NCI-H446 (cell line): ENCODE measurements at regions not wholly inside any gene's neighbourhood (a gene's known extent, or its start where the extent isn't known, plus 50 kb on each side); places are given as distances from the start of the nearest gene placed in this dataset.
A peak's percentile ranks its signal among the peaks of the same experiment; 100 is the strongest.

Source experiments
- DNase-seq, 2 experiments: peaks; one replicate each; lab custom pipeline; 2025; lab: John Stamatoyannopoulos, UW

GRCh38 chr13:33710924-33711323 lies 107.0 kb upstream of the RFC3 start:
- DNase-seq = peak in 1 of 2 experiments; percentile 44

- DNase-seq = no peak
Observed at GRCh38 chr13:33711436-33711835, 106.5 kb upstream of the RFC3 start.

GRCh38 chr13:33717775-33718174 lies 100.2 kb upstream of the RFC3 start:
- DNase-seq = no peak

GRCh38 chr13:33721724-33722123 lies 96.2 kb upstream of the RFC3 start:
- DNase-seq = no peak

- DNase-seq = no peak
Observed at GRCh38 chr13:33722216-33722915, 95.6 kb upstream of the RFC3 start.

- peak in 1 of 2 experiments; percentile 35 for DNase-seq
Observed at GRCh38 chr13:33723365-33723764, 94.6 kb upstream of the RFC3 start.

- DNase-seq = peak; percentile 34 to 91
Observed at GRCh38 chr13:33723772-33724435, 94.0 kb upstream of the RFC3 start.

GRCh38 chr13:33725340-33725739 lies 92.6 kb upstream of the RFC3 start:
- DNase-seq = no peak

- no peak for DNase-seq
Observed at GRCh38 chr13:33727297-33728083, 90.5 kb upstream of the RFC3 start.

GRCh38 chr13:33728271-33729037 lies 89.5 kb upstream of the RFC3 start:
- DNase-seq = peak in 1 of 2 experiments; percentile 50

- DNase-seq = no peak
Observed at GRCh38 chr13:33730147-33730546, 87.8 kb upstream of the RFC3 start.

- DNase-seq = no peak
Observed at GRCh38 chr13:33730619-33731018, 87.3 kb upstream of the RFC3 start.

GRCh38 chr13:33735276-33735675 lies 82.7 kb upstream of the RFC3 start:
- no peak for DNase-seq

- DNase-seq = no peak
Observed at GRCh38 chr13:33739254-33739653, 78.7 kb upstream of the RFC3 start.

GRCh38 chr13:33740134-33740538 lies 77.8 kb upstream of the RFC3 start:
- DNase-seq = no peak

- DNase-seq = no peak
Observed at GRCh38 chr13:33742321-33742720, 75.6 kb upstream of the RFC3 start.

- no peak for DNase-seq
Observed at GRCh38 chr13:33743438-33744368, 74.2 kb upstream of the RFC3 start.

GRCh38 chr13:33744589-33745369 lies 73.2 kb upstream of the RFC3 start:
- DNase-seq = no peak

- DNase-seq = no peak
Observed at GRCh38 chr13:33745370-33746324, 72.3 kb upstream of the RFC3 start.
